Suprapubic skin (tissue), 3 donors: ENCODE measurements at regions not wholly inside any gene's neighbourhood (a gene's known extent, or its start where the extent isn't known, plus 50 kb on each side); places are given as distances from the start of the nearest gene placed in this dataset.

ENCODE experiments used
- POLR2A ChIP-seq, 2 donors: fragments of 450-650 bp; IDR thresholded peaks; one replicate each; pipeline ENCODE4 v1.6.1; 2017; ENCODE audit warnings: antibody characterized with exemption in 2 of 2, mild to moderate bottlenecking in 2 of 2, moderate library complexity in 2 of 2
- TF ChIP-seq, protein P1 (sequence below), 2 donors: fragments of 200-600 bp in 1 of 2; fragments of 450-650 bp in 1 of 2; sonication (generic) in 1 of 2; IDR thresholded peaks; one replicate each; pipeline ENCODE4 v1.5.1; 2016 to 2019; ENCODE audit warnings: antibody characterized with exemption in 2 of 2, mild to moderate bottlenecking in 1 of 2, moderate library complexity in 1 of 2

DNA sequence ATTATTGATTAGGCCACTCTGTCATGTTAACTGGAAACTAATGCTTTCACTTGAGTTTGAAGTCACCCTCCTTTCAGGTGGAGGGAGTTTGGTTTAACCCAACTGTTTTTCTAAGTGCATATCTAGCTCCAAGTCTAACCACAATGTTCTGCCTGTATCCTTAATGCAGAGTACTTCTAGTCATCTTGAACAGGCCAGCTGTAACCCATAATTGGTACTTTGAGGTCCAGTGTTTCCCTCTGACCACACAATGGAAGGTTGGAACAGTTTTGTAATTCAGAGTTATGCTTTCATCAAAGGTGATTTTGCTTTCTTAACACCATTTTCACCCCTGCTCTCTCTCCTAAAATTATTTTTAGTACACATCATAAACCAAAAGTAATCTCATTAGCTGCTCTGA is 237.2 kb upstream of the DCN start:
- TF ChIP-seq, protein P1, sequence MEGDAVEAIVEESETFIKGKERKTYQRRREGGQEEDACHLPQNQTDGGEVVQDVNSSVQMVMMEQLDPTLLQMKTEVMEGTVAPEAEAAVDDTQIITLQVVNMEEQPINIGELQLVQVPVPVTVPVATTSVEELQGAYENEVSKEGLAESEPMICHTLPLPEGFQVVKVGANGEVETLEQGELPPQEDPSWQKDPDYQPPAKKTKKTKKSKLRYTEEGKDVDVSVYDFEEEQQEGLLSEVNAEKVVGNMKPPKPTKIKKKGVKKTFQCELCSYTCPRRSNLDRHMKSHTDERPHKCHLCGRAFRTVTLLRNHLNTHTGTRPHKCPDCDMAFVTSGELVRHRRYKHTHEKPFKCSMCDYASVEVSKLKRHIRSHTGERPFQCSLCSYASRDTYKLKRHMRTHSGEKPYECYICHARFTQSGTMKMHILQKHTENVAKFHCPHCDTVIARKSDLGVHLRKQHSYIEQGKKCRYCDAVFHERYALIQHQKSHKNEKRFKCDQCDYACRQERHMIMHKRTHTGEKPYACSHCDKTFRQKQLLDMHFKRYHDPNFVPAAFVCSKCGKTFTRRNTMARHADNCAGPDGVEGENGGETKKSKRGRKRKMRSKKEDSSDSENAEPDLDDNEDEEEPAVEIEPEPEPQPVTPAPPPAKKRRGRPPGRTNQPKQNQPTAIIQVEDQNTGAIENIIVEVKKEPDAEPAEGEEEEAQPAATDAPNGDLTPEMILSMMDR (IDR thresholded peaks at IDR 0.05), result no peak
- TF ChIP-seq POLR2A (IDR thresholded peaks at IDR 0.05), result no peak
